BLaER1 treated with 17β-estradiol and CSF1 and Interleukin-3, amounts not matched to agents 10 nM and 100 nM (cell line): ENCODE measurements at regions not wholly inside any gene's neighbourhood (a gene's known extent, or its start where the extent isn't known, plus 50 kb on each side); places are given as distances from the start of the nearest gene placed in this dataset.

ENCODE experiments used
- H3K27ac ChIP-seq, 11 experiments: shearing (Covaris generic); formaldehyde crosslinking; 2 replicates each; pipeline ENCODE4 v1.8.1; 2022
- H3K27me3 ChIP-seq, 11 experiments: shearing (Covaris generic); formaldehyde crosslinking; 2 replicates each; pipeline ENCODE4 v1.8.1; 2022
- H3K36me3 ChIP-seq, 11 experiments: shearing (Covaris generic); formaldehyde crosslinking; 2 replicates each; pipeline ENCODE4 v1.8.1; 2022
- H3K4me1 ChIP-seq, 10 experiments: shearing (Covaris generic); formaldehyde crosslinking; 2 replicates each; pipeline ENCODE4 v1.8.1; 2022
- H3K4me2 ChIP-seq, 11 experiments: shearing (Covaris generic); formaldehyde crosslinking; 2 replicates each; pipeline ENCODE4 v1.8.1; 2022
- H3K4me3 ChIP-seq, 10 experiments: shearing (Covaris generic); formaldehyde crosslinking; 2 replicates each; pipeline ENCODE4 v1.8.1; 2022
- H3K9ac ChIP-seq, 11 experiments: shearing (Covaris generic); formaldehyde crosslinking; 2 replicates each; pipeline ENCODE4 v1.8.1; 2022
- H3K9me3 ChIP-seq, 11 experiments: shearing (Covaris generic); formaldehyde crosslinking; replicated peaks in 1 of 11; 2 replicates each; pipeline ENCODE4 v1.8.1; 2022
- H4K20me1 ChIP-seq, 11 experiments: shearing (Covaris generic); formaldehyde crosslinking; 2 replicates each; pipeline ENCODE4 v1.8.1; 2022
- Cebpa-rat ChIP-seq, 11 experiments: shearing (Covaris generic); IDR thresholded peaks; 2 replicates each; pipeline ENCODE4 v1.8.1; 2022

DNA sequence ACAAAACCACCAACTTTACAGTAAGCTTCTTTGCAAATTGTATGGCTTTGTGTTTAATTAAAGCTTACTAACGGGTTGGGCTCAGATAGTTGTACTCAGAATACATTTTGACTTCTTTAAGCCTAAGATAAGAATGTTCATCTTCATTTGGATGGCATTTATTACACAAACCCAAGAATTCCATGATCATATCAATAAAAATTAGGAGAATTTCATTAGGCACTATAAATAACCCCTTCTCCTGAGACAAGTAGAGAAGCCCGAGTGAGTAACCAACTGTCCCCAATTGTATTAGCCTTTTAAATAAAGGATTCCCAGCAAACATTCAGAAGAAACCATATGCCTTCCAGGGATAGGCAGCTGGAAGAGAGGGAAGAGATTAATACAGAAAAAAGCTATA lies 504.7 kb downstream of the KCNJ2 start:
- H3K27me3 ChIP-seq: no peaks in the 10 kb centered on the region
- H3K27ac ChIP-seq: no peak overlapping the region
- no peaks in the 10 kb centered on the region for H3K9me3 ChIP-seq
- peaks cover 0 to 7% (median 0%) of the 10 kb centered on the region in 10 experiments; a peak in 3 of 20 replicates for H3K4me1 ChIP-seq
- no peaks in the 10 kb centered on the region for H3K36me3 ChIP-seq
- H3K4me2 ChIP-seq: peak overlapping the region in 1 of 11 experiments; percentile 14; a peak in 1 of 22 replicates
- no peak overlapping the region for H3K4me3 ChIP-seq
- no peak for TF ChIP-seq Cebpa-rat (IDR thresholded peaks at IDR 0.05)
- H4K20me1 ChIP-seq: no peaks in the 10 kb centered on the region
- no peak overlapping the region for H3K9ac ChIP-seq

DNA sequence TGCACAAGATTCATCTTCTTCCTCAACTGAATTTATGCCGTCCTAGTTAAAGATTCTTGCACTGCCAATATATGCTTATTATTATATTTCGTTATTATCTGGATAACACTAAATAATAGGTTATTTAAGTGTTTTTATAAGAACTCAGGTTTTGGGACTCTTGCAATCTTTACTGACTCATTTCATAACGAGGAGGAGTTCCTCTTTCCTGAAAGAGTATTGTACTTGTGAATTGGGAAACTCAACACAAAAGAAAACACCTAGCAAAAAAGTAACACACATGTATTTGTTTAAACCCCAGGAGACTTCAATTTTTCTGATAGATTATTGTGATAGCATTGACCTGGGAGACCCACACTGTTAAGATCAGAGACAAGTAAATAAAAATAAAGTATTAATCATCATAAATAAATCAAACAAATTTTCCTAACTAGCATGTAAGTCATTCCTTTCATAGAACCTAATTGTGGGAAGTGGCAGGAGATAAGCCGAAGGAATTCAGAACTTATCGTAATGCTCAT lies 505.8 kb downstream of the KCNJ2 start:
- no peak overlapping the region for H3K4me2 ChIP-seq
- no peaks in the 10 kb centered on the region for H3K9me3 ChIP-seq
- H3K9ac ChIP-seq: no peak overlapping the region
- H3K36me3 ChIP-seq: no peaks in the 10 kb centered on the region
- H3K27me3 ChIP-seq: no peaks in the 10 kb centered on the region
- no peaks in the 10 kb centered on the region for H4K20me1 ChIP-seq
- H3K4me1 ChIP-seq: peaks cover 0 to 7% (median 0%) of the 10 kb centered on the region in 10 experiments; a peak in 3 of 20 replicates
- no peak overlapping the region for H3K4me3 ChIP-seq
- H3K27ac ChIP-seq: no peak overlapping the region
- TF ChIP-seq Cebpa-rat (IDR thresholded peaks at IDR 0.05): no peak

DNA sequence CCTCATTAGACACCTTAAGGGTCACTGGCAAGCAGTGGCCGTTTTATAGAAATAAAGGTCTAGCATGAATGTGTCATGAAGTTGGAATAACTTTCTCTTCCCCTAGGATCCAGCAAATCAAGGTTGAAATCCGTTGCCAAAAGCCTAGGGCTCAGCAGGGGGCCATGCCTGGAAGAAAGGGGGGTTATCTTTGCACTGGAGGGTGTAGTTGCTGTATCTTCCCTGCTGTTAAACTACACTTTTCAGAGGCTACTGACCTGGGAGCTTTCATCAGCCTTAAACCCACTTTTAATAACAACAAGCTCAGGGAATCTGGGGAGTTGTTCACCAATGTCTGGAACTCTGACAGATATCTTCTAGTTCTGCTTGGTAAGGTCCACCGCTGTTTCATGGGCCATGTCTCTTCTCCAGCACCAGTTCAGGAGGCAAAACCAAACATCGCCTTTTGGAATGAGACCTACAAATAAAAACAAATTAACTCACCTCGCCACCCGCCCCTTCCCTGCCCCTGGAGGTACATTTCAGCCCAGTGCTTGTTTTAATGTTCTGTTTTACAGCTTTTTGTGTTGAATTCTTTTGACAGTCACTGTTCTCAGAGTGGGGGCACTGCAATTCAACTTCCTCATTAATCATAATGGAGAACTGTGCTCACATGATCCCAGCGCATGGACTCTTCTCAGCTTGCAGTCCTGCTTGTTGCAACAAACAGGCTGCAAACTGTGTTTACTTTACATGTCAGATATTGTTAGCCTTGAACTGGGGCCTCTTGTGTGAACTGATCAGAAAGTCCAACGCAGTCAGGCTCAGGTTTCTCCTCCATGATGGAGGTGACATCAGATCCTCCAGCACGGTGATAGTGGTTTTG lies 508.7 kb downstream of the KCNJ2 start:
- Histone ChIP-seq H3K36me3 (no peaks in the 10 kb centered on the region), H3K9me3 (no peaks in the 10 kb centered on the region), H3K27ac (no peak overlapping the region), H3K4me1 (peaks cover 0 to 7% (median 0%) of the 10 kb centered on the region in 10 experiments; a peak in 3 of 20 replicates), H3K27me3 (no peaks in the 10 kb centered on the region), H3K4me2 (no peak overlapping the region), H4K20me1 (no peaks in the 10 kb centered on the region), H3K9ac (no peak overlapping the region), H3K4me3 (no peak overlapping the region)
- no peak for TF ChIP-seq Cebpa-rat (IDR thresholded peaks at IDR 0.05)

DNA sequence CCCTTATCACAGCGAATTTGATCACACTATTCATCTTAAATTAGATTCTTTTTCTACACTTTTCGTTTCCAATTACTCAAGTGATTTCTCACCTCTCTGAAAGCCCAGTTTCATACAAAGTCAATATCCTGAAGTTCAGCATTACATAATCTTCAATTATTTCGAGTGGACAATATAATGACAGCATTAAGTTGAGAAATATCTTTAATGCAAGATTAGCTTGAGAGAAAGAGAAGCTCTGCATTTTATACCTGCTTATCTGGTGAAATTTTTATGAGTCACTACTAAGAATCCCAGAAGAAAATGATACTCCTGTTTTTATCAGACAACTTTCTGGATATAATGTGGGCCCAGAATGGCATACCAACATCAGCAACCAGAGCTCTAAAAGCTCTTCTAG lies 509.6 kb downstream of the KCNJ2 start:
- Histone ChIP-seq H3K9me3 (no peaks in the 10 kb centered on the region), H3K4me2 (no peak overlapping the region), H3K4me1 (0 out of 20 replicates have a peak, but pooled peaks cover 0 to under 1% (median 0%) of the 10 kb centered on the region in 10 experiments), H3K36me3 (no peaks in the 10 kb centered on the region), H3K9ac (no peak overlapping the region), H3K27ac (no peak overlapping the region), H4K20me1 (no peaks in the 10 kb centered on the region), H3K4me3 (no peak overlapping the region), H3K27me3 (no peaks in the 10 kb centered on the region)
- TF ChIP-seq Cebpa-rat (IDR thresholded peaks at IDR 0.05): no peak

DNA sequence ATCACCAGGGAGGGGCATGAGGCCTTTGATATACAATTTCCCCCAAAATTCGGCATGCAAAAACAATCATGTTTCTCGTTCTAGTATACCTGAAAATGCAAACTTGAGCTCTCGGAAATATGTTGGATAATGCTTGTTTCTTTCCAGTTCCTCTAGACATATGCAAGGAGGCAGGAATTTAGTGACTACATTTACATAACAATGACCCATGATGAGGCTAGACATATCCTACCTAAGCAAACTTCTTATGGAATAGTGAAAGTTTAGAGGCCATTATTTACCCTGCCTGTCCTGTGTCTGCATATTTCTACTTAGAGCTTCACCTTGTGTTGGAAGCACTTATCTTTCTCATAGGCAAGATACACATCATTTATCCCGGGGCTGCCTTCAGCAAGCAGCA lies 514.6 kb downstream of the KCNJ2 start:
- no peaks in the 10 kb centered on the region for H3K36me3 ChIP-seq
- no peaks in the 10 kb centered on the region for H3K4me1 ChIP-seq
- H3K4me3 ChIP-seq: no peak overlapping the region
- no peaks in the 10 kb centered on the region for H3K27me3 ChIP-seq
- H3K9ac ChIP-seq: no peak overlapping the region
- no peak overlapping the region for H3K27ac ChIP-seq
- TF ChIP-seq Cebpa-rat (IDR thresholded peaks at IDR 0.05): no peak
- H4K20me1 ChIP-seq: no peaks in the 10 kb centered on the region
- H3K9me3 ChIP-seq: no peaks in the 10 kb centered on the region
- H3K4me2 ChIP-seq: no peak overlapping the region

DNA sequence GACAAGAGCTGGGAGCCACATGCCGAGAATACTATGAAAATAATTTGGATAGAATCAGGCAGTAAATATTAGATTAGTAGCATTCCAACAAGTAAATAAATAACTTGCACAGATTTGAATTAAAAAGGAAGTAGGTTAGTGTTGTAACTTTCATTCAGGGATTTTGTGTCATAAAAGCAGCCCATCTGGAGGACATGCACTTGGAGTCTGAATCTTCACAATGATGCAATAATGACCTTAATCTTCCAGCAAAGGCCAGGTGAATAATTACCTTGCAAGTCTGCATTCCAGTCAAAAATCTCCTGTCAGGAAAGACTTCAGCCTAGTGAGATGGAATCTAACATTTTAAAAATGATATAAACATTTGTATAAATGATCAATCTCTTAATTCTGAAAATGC lies 518.1 kb downstream of the KCNJ2 start:
- Histone ChIP-seq H3K27me3 (no peaks in the 10 kb centered on the region), H3K27ac (no peak overlapping the region), H3K9ac (no peak overlapping the region), H3K4me2 (no peak overlapping the region), H3K4me3 (no peak overlapping the region), H3K36me3 (no peaks in the 10 kb centered on the region), H3K9me3 (no peaks in the 10 kb centered on the region), H3K4me1 (no peaks in the 10 kb centered on the region), H4K20me1 (no peaks in the 10 kb centered on the region)
- no peak for TF ChIP-seq Cebpa-rat (IDR thresholded peaks at IDR 0.05)

DNA sequence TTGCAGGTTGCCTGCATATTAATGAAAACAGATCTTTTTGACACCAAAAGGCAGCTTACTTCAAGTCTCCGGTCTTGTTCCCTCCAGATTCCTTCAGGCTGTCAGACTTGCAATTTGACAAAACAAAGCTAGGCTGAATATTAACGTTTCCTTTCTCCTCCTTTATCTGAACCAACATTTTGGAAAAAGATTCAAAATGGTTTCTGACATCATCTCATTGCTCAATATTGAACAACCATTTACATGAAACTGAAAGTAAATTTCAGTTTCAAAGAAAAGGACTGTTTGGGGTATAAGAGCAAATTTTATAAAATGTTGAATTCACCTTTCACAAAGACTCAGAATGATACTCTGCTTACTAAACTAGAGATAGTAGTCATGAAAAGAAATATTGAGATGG lies 521.8 kb downstream of the KCNJ2 start:
- Histone ChIP-seq H3K4me1 (no peaks in the 10 kb centered on the region), H3K9me3 (no peaks in the 10 kb centered on the region; a peak in 1 of 22 replicates), H3K27me3 (no peaks in the 10 kb centered on the region), H4K20me1 (no peaks in the 10 kb centered on the region), H3K27ac (no peak overlapping the region), H3K4me2 (no peak overlapping the region), H3K9ac (no peak overlapping the region), H3K36me3 (no peaks in the 10 kb centered on the region), H3K4me3 (no peak overlapping the region)
- no peak for TF ChIP-seq Cebpa-rat (IDR thresholded peaks at IDR 0.05)

DNA sequence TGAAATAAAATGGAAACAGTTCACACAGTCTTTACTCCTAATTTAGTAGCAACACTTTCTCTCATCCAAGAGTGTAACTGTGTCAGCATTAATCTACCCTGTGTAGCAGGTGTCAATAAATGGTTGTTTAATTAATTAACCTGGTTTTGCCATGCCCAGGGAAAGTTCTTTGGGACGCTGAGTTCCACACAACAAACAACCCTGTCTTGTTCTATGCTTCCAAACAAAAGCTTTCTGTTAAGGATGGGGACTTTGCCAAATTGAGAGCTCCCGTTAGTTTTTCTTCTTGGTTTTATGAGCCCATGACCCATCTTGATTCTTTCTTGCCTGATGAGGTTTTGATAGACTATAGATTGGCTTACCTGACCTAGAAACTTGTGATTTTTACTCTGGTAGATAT lies 530.1 kb downstream of the KCNJ2 start:
- no peak overlapping the region for H3K27ac ChIP-seq
- H3K4me1 ChIP-seq: peaks cover 0 to 9% (median 5%) of the 10 kb centered on the region in 10 experiments; a peak in 4 of 20 replicates
- TF ChIP-seq Cebpa-rat (IDR thresholded peaks at IDR 0.05): no peak
- H3K9ac ChIP-seq: no peak overlapping the region
- peaks cover 7 to 12% (median 11%) of the 10 kb centered on the region in 11 experiments; a peak in 18 of 22 replicates for H3K9me3 ChIP-seq
- H4K20me1 ChIP-seq: no peaks in the 10 kb centered on the region
- H3K4me3 ChIP-seq: no peak overlapping the region
- no peaks in the 10 kb centered on the region for H3K36me3 ChIP-seq
- H3K27me3 ChIP-seq: no peaks in the 10 kb centered on the region
- H3K4me2 ChIP-seq: no peak overlapping the region

DNA sequence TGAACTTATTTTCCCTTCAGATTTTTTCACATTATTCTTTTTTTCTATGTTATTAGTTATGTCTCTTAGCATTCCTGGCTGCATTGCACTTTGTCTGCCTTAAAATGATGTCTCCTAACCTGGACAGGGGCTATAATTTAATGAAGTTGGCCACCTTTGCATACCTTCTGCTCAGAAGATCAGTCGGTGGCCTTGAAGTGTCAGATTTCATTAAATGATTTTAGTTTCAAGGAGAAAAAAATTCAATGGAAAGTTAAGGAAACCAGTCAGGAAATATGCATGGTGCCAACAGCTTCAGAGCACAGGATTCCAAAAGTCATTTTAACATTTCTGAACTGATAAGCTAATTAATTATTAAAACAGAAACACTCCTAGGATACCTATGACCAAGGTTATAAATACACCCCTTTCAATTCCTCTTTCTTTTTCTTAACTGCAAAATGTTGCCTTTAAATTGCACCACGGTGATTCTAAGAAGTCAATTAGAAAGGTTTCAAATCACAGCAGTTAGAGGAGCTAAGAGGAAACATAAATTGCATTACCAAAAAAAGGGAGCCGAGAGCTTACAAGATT lies 533.4 kb downstream of the KCNJ2 start:
- H4K20me1 ChIP-seq: no peaks in the 10 kb centered on the region
- H3K27ac ChIP-seq: no peak overlapping the region
- H3K4me1 ChIP-seq: peaks cover 0 to 9% (median 5%) of the 10 kb centered on the region in 10 experiments; a peak in 4 of 20 replicates
- no peak overlapping the region for H3K4me3 ChIP-seq
- H3K9me3 ChIP-seq: peaks cover 7 to 18% (median 12%) of the 10 kb centered on the region in 11 experiments; a peak in 18 of 22 replicates
- H3K4me2 ChIP-seq: peak overlapping the region in 5 of 11 experiments; percentile 1 to 41 (median 20); a peak in 5 of 22 replicates
- H3K36me3 ChIP-seq: no peaks in the 10 kb centered on the region
- TF ChIP-seq Cebpa-rat (IDR thresholded peaks at IDR 0.05): no peak
- no peak overlapping the region for H3K9ac ChIP-seq
- H3K27me3 ChIP-seq: no peaks in the 10 kb centered on the region
